ENCODE measurements at regions not wholly inside any gene's neighbourhood (a gene's known extent, or its start where the extent isn't known, plus 50 kb on each side); places are given as distances from the start of the nearest gene placed in this dataset.

- TF ChIP-seq, protein P1, sequence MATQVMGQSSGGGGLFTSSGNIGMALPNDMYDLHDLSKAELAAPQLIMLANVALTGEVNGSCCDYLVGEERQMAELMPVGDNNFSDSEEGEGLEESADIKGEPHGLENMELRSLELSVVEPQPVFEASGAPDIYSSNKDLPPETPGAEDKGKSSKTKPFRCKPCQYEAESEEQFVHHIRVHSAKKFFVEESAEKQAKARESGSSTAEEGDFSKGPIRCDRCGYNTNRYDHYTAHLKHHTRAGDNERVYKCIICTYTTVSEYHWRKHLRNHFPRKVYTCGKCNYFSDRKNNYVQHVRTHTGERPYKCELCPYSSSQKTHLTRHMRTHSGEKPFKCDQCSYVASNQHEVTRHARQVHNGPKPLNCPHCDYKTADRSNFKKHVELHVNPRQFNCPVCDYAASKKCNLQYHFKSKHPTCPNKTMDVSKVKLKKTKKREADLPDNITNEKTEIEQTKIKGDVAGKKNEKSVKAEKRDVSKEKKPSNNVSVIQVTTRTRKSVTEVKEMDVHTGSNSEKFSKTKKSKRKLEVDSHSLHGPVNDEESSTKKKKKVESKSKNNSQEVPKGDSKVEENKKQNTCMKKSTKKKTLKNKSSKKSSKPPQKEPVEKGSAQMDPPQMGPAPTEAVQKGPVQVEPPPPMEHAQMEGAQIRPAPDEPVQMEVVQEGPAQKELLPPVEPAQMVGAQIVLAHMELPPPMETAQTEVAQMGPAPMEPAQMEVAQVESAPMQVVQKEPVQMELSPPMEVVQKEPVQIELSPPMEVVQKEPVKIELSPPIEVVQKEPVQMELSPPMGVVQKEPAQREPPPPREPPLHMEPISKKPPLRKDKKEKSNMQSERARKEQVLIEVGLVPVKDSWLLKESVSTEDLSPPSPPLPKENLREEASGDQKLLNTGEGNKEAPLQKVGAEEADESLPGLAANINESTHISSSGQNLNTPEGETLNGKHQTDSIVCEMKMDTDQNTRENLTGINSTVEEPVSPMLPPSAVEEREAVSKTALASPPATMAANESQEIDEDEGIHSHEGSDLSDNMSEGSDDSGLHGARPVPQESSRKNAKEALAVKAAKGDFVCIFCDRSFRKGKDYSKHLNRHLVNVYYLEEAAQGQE (IDR thresholded peaks at IDR 0.05; ENCODE audit: low read depth) = no peak
- no peak for TF ChIP-seq EGR1 (IDR thresholded peaks at IDR 0.05; ENCODE audit: low read depth)
- TF ChIP-seq MAX (IDR thresholded peaks at IDR 0.05) = no peak
Observed at GRCh38 chr9:103928442-103928841, 165.7 kb upstream of the SMC2 start.
